Activated CD4-positive, alpha-beta T cell treated with anti-CD3 and anti-CD28 coated beads, Interleukin-10, Interleukin-2, amounts not matched to agents 100 ng/mL and 50 ng/mL, durations not matched to agents 16 hours and 8 hours (primary cell): ENCODE measurements at regions not wholly inside any gene's neighbourhood (a gene's known extent, or its start where the extent isn't known, plus 50 kb on each side); places are given as distances from the start of the nearest gene placed in this dataset.
"Not testable (repeated sequence)": the region's sequence is repeated elsewhere in the genome, so short reads cannot be mapped to it uniquely, and the experiment has no call there.

Experiments used
- DNase-seq: peaks from one replicate; pipeline ENCODE4 v3.0.0-alpha.2; 2020

DNA sequence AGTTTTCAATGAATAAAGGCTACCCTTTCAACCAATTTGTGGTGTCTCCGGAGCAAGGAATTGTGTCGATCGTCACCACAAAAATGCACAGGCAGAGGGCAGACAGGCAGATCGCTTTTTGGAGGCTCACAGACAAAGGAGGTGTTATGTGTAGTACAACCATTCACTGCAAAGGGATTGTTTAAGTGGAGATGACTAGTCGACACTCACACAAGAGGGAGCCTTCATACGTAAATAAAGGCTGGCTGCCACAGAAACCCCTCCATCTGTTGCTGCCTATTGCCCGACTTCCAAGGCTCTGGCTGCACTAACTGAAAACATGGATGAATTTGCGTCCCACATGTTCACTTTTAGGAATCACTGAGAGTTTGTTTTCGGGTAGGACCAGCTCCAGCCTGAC lies 281.1 kb downstream of the NKX6-1 start:
- no peak for DNase-seq

DNA sequence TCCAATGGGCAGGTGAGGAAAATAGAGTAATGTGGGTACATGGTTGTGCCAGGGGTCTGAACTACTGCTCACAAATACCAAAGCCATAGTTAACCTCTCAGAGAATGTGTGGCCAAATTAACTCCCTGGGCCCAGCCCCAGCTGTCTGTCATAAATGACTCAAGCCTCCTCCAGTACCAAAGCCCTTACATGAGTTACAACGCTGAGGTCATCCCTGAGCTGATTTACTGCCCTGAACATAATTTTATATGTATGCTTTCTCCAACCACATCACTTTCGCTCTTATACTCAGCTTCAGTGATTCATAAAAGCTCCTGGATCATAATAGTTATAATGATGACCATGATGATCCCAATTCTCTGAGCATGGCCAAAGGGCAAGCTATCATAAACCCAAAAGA lies 283.9 kb downstream of the NKX6-1 start:
- DNase-seq, result no peak

DNA sequence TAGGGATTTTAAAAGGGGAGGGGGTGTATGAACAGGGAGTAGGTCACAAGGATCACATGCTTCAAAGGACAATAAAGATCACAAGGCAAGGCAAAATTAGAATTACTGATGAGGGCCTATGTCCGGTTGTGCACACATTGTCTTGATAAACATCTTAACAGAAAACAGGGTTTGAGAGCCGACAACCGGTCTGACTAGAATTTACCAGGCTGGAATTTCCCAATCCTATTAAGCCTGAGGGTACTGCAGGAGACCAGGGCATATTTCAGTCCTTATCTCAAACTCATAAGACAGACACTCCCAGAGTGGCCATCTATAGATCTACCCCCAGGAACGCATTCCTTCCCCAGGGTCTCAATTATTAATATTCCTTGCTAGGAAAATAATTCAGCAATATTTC lies 292.9 kb downstream of the NKX6-1 start:
- DNase-seq, result not testable (repeated sequence)

GRCh38 chr4:84189144-84189543 lies 309.9 kb downstream of the NKX6-1 start:
- no peak for DNase-seq

DNA sequence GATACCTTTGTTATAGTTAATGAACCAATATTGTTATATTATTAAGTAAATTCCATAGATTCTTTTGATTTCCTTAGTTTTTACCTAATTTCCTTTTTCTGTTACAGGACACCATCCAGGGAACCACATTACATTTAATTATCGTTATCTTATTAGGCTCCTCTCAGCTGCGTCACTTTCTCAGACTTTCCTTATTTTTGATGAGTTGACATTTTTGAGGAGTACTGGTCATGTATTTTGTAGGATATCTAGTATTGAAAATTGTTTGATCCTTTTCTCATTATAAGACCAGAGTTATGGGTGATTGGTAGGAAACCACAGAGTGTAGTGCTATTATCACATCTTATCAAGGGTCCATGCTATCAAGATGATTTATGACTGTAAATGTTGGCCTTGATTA lies 319.7 kb downstream of the NKX6-1 start:
- no peak for DNase-seq

GRCh38 chr4:84177831-84178542 lies 321.1 kb downstream of the NKX6-1 start:
- no peak for DNase-seq

- no peak for DNase-seq
These were observed 323.1 kb downstream of the NKX6-1 start for GRCh38 chr4:84176016-84176415.

DNA sequence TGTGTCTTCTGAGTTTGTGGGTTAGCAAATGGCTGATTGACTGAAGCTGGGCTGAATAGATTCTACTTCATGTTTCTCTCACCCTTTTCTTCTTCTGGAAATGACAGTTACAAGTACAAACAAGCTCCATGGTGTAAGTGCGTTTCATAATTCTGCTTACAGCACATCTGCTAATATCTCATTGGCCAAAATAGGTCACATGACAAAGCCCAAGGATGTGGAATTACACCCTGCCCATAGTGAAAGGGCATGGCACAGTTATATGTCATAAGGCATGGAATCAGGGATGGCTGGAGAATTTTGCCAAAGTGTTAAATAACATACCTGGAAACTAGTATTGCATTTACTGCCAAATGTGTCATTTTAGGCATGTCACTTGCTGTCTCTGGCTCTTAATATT lies 327.2 kb downstream of the NKX6-1 start:
- no peak for DNase-seq

DNA sequence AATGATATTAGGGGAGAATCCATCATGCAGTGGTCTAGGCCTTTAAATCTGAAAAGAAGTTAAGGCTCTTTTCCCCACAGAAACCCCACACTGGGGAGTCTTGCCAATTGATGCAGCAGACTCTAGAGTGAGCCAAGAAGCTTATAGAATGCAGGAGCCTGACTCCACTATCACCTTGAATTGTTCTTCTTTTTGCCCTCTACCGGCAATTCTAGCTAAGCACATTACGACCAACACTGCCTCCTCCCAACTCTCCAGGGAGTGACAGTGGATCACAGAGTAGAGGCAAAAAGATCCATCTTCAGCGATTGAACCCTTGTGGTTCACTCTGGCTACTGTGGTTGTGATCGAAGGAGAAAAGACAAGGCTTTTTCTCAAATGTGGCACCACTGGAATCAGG lies 331.5 kb downstream of the NKX6-1 start:
- DNase-seq, result no peak

GRCh38 chr4:84167093-84167492 lies 332.0 kb downstream of the NKX6-1 start:
- no peak for DNase-seq

GRCh38 chr4:84166486-84166885 lies 332.6 kb downstream of the NKX6-1 start:
- no peak for DNase-seq

GRCh38 chr4:84164201-84164600 lies 334.9 kb downstream of the NKX6-1 start:
- no peak for DNase-seq

DNA sequence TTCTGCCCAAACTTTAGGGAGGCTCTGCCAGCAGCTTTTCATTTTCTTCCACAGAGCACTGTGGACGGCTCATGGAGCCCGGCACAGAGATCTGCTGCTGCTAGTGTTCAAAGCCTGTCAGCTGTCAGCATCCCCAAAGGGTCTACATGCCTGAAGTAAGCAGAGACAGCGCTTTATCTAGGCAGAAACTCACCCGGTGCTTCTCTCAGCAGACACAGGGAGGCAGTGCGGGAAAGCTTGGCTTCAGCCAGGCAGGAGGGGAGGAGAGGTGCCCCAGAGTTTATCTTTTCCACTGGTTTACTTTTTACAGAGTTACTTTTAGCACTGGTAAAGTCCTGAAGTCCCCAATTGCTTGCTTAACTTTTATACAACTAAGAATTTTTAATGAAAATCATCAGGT lies 339.3 kb downstream of the NKX6-1 start:
- DNase-seq, result no peak

GRCh38 chr4:84158670-84159069 lies 340.4 kb downstream of the NKX6-1 start:
- DNase-seq, result no peak

DNA sequence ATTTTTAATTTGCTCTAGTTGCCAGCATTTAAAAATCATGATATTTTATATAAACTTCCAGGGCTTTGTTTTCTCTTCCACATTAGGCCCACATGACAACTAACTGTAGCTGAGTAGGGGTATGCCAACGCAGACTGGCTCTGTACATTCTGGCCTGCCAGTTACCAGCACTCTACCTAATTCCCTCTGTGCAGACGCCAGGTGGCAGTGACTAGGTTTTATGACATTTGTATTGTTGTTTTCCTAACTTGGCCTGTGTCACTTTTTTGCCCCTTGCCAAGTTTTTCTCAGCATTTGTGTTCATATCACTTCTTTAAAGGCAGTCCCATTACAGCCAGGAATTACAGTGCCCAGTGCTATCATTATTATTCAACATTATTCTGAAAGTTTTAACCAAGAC lies 347.5 kb downstream of the NKX6-1 start:
- DNase-seq, result no peak

DNA sequence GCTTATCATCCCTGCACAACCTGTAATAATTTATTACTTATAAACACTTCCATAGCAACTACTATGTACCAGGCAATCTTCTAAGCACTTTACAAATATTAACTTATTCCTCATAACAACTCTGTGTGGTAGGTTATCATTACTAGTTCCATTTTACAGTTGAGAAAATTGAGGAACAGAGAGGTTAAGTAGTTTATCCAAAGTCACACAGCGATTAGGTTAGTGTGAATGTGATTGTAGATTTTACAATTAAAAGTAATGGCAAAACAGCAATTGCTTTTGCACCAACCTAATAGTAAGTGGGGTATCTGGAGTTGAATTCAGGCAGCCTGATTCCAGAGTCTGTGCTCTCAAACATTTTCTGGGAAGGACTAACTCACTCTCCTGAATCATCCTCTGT lies 348.9 kb downstream of the NKX6-1 start:
- no peak for DNase-seq

- no peak for DNase-seq
These were observed 351.3 kb downstream of the NKX6-1 start for GRCh38 chr4:84147831-84148230.

- DNase-seq, result no peak
These were observed 352.7 kb downstream of the NKX6-1 start for GRCh38 chr4:84146300-84146959.

- DNase-seq, result no peak
These were observed 353.9 kb downstream of the NKX6-1 start for GRCh38 chr4:84145176-84145575.

GRCh38 chr4:84126911-84127310 lies 372.2 kb downstream of the NKX6-1 start:
- DNase-seq, result not testable (repeated sequence)

DNA sequence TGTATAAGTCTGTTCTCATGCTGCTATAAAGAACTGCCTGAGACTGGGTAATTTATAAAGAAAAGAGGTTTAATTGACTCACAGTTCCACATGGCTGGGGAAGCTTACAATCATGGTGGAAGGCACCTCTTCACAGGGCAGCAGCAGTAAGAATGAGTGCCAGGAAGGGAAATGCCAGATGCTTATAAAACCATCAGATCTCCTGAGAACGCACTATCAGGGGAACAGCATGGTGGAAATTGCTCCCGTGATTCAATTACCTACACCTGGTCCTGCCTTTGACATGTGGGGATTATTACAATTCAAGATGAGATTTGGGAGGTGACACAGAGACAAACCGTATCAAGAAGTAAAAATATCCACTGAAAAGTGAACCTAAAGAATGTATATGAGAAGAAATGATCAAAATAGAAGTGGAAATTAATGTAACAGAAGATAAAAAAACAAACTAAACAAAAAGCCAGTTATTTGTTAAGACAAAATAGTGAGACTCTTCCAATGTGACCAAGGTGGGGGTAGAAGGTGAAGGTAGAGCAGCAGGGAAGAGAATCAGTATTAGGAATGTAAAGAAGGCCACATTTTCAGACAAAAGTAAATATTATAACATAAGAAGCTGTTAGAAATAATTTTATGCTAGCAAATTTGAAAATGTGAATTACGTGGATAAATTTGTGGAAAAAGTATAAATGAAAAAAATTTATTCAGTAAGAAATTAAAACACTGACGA lies 372.9 kb downstream of the NKX6-1 start:
- DNase-seq, result no peak

DNA sequence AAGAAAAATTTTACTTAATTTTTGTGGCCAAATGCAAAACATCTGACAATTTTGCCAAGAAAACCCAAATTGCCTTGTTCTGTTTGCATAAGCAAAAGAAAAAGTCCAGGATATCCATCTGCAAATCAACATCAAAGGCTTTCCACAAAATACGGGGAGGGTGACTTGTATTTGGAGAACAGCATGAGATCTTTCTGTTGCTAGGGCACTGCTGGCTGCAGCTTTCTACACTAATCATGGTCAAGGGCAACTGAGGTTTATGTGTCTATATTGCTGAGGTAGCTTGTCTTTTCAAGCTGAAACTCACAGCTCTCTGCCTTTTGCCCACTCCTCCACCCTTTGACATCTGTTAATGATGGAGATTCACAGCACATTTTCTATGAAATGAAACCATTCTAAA lies 389.1 kb downstream of the NKX6-1 start:
- no peak for DNase-seq

- DNase-seq, result not testable (repeated sequence)
These were observed 397.2 kb downstream of the NKX6-1 start for GRCh38 chr4:84101653-84102625.
